Stomach (tissue), 4 donors: ENCODE measurements at regions not wholly inside any gene's neighbourhood (a gene's known extent, or its start where the extent isn't known, plus 50 kb on each side); places are given as distances from the start of the nearest gene placed in this dataset.

Source experiments
- CTCF ChIP-seq, 7 experiments: fragments of 450-650 bp in 4 of 7; fragments of 200-600 bp in 3 of 7; sonication (generic) in 3 of 7; IDR thresholded peaks; one replicate each; pipeline ENCODE4 v1.5.1; 2016 to 2019; ENCODE audit warnings: antibody characterized with exemption in 7 of 7, control low read depth in 2 of 7, mild to moderate bottlenecking in 1 of 7
- POLR2A ChIP-seq, 4 donors: fragments of 450-650 bp; IDR thresholded peaks; one replicate each; pipeline ENCODE4 v1.6.1; 2016; ENCODE audit warnings: antibody characterized with exemption in 4 of 4, control low read depth in 2 of 4, mild to moderate bottlenecking in 1 of 4, moderate library complexity in 1 of 4

- no peak for TF ChIP-seq POLR2A (IDR thresholded peaks at IDR 0.05)
- TF ChIP-seq CTCF (IDR thresholded peaks at IDR 0.05): no peak
Observed at GRCh38 chr16:9447195-9447551, 355.7 kb downstream of the HAPSTR1 start.
